Stimulated activated CD8-positive, alpha-beta memory T cell treated with anti-CD3 and anti-CD28 coated beads, Interleukin-4, amount 100 ng/mL, for 1 hour (primary cell): ENCODE measurements at regions not wholly inside any gene's neighbourhood (a gene's known extent, or its start where the extent isn't known, plus 50 kb on each side); places are given as distances from the start of the nearest gene placed in this dataset.

ENCODE experiments used
- DNase-seq, 2 donors: peaks; one replicate each; pipeline ENCODE4 v3.0.0-alpha.2; 2020; ENCODE audit warnings: low read depth in 2 of 2, low spot score in 1 of 2

- DNase-seq: no peak
These were observed 287.4 kb downstream of the CDK5RAP2 start for GRCh38 chr9:120292606-120293005.

- DNase-seq: no peak
These were observed 288.9 kb downstream of the CDK5RAP2 start for GRCh38 chr9:120291050-120291449.

GRCh38 chr9:120289990-120290975 lies 289.7 kb downstream of the CDK5RAP2 start:
- no peak for DNase-seq

- no peak for DNase-seq
These were observed 290.9 kb downstream of the CDK5RAP2 start for GRCh38 chr9:120289098-120289497.

GRCh38 chr9:120286530-120286929 lies 293.4 kb downstream of the CDK5RAP2 start:
- no peak for DNase-seq

- no peak for DNase-seq
These were observed 295.1 kb downstream of the CDK5RAP2 start for GRCh38 chr9:120284821-120285220.

- no peak for DNase-seq
These were observed 298.3 kb downstream of the CDK5RAP2 start for GRCh38 chr9:120281665-120282064.

GRCh38 chr9:120267929-120268328 lies 312.0 kb downstream of the CDK5RAP2 start:
- no peak for DNase-seq

GRCh38 chr9:120265791-120266190 lies 314.2 kb downstream of the CDK5RAP2 start:
- no peak for DNase-seq

GRCh38 chr9:120264528-120264927 lies 315.4 kb downstream of the CDK5RAP2 start:
- DNase-seq: no peak

GRCh38 chr9:120263836-120264235 lies 316.1 kb downstream of the CDK5RAP2 start:
- no peak for DNase-seq

- no peak for DNase-seq
These were observed 318.5 kb downstream of the CDK5RAP2 start for GRCh38 chr9:120261419-120261818.

GRCh38 chr9:120259100-120259499 lies 320.9 kb downstream of the CDK5RAP2 start:
- DNase-seq: no peak

- no peak for DNase-seq
These were observed 321.9 kb downstream of the CDK5RAP2 start for GRCh38 chr9:120258096-120258495.

- DNase-seq: no peak
These were observed 322.5 kb downstream of the CDK5RAP2 start for GRCh38 chr9:120257483-120257882.

GRCh38 chr9:120256146-120256545 lies 323.8 kb downstream of the CDK5RAP2 start:
- no peak for DNase-seq

- no peak for DNase-seq
These were observed 327.7 kb downstream of the CDK5RAP2 start for GRCh38 chr9:120252248-120252647.

GRCh38 chr9:120242116-120242811 lies 337.7 kb downstream of the CDK5RAP2 start:
- DNase-seq: no peak

- no peak for DNase-seq
These were observed 343.4 kb downstream of the CDK5RAP2 start for GRCh38 chr9:120236596-120236995.

- DNase-seq: no peak
These were observed 344.9 kb downstream of the CDK5RAP2 start for GRCh38 chr9:120235081-120235480.

- no peak for DNase-seq
These were observed 349.7 kb downstream of the CDK5RAP2 start for GRCh38 chr9:120230227-120230626.

- no peak for DNase-seq
These were observed 358.1 kb downstream of the CDK5RAP2 start for GRCh38 chr9:120221844-120222243.
